LoVo (cell line): ENCODE measurements at regions not wholly inside any gene's neighbourhood (a gene's known extent, or its start where the extent isn't known, plus 50 kb on each side); places are given as distances from the start of the nearest gene placed in this dataset.

Source experiments
- DNase-seq: peaks from one replicate; pipeline ENCODE4 v3.0.0-alpha.2; 2016; ENCODE audit warnings: low spot score

DNA sequence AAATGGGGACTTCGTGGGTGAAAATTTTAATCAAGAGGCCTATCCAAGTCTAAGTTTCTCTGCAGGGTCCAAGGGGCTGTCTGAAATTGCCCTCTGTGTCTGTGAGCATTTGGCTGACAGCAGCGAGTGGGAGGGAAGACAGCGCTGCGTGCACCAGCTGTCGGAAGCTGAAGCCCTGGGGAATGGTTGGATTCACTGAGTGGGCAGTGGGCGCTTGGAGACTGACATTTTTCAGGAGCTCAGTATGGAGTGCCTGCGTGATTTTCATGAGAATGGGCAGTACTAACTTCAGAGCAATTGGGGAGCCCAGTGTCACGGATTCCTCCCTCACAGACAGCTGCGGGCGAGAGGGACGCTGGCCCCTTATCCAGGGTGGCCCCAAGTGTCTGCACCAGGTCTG is 388.8 kb upstream of the B3GAT1 start:
- no peak for DNase-seq

DNA sequence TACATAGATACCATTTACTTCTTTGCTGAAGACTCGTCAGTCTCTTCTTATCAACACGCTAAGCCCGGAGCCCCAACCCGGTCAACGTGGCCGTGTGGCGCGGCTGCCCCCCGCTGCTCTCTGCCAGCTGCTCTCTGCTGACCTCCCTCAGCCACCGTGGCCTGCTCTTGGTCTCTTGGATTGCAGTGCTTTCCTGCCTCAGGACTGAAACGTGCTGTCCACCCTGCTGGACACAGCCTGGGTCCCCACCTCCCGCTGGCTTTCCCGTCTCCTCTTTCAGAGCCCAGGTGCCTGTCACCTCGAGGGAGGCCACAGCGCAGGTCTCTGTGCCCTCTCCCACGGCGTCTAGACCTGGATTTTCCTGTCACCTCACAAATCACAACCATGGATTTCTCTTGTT is 388.1 kb upstream of the B3GAT1 start:
- DNase-seq = no peak

- DNase-seq = no peak
These were observed 387.3 kb upstream of the B3GAT1 start for GRCh38 chr11:134799386-134799785.

DNA sequence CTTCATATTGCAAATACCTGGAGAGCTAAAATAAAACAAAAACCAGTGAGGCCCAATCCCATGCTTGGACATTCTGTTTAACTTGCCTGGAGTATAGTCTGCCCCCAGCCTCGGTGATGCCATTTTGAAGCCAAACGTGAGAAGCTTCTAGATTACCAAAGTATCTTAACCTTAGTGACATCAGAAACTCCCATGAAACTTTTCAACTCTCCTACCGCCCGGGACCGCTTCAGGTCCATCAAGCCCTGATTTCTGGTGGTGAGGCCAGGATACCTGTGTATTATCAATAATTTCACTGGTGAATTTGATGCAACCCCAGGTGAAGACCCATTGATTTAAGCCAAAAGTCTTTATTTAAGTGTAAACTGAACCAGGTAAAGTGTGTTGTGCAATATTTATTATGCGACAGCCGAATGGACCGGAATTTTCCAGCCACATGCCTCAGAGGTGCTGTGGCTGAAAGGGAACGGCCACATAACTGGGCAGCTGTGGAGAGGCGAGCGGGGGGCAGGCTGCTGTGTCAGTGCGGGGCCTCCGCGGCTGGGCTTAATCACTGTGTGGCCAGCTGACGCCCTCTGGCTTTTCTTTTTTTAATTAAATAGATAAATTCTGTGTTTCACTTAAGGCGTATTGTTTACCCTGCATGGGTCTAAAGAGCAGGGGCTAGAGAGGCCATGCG is 385.5 kb upstream of the B3GAT1 start:
- no peak for DNase-seq

- no peak for DNase-seq
These were observed 383.0 kb upstream of the B3GAT1 start for GRCh38 chr11:134795017-134795416.

- no peak for DNase-seq
These were observed 382.1 kb upstream of the B3GAT1 start for GRCh38 chr11:134794192-134794591.

DNA sequence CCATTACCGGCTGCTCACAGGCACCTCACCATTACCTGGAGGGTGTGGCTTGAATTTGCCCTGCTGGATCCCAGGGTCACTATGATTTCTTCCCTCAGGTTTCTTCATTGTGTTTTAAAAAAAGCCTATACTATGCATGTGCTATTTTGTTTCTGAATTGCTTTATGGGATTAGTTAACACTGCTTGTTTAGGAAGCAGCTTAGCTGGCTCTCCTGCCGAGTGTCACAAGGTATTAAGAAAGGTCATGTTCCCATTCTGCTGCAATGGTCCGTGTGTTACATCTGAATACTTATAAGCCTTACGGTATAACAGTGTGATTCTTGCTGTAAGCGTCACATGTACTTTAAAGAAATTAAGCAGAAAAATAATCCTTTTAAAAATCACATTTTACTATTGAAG is 380.6 kb upstream of the B3GAT1 start:
- DNase-seq = no peak

DNA sequence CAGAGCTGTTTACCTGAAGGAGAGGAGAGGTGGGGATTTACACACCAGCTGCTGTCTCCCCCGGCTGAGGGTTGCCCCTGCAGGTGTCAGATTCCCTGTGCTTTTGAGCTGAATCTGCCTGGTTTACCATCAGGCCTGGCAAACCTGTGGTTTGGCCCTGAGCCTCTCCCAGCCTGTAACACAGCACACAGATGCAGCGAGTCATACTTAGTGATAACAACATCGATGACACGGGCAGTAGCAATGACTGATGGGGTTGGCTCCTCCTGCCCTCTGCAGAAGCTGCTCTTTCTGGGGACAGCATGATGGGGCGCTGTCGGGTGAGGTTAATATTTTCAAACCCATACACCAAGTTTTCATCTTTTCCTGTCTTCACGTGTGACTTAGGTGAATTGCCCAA is 380.0 kb upstream of the B3GAT1 start:
- no peak for DNase-seq

DNA sequence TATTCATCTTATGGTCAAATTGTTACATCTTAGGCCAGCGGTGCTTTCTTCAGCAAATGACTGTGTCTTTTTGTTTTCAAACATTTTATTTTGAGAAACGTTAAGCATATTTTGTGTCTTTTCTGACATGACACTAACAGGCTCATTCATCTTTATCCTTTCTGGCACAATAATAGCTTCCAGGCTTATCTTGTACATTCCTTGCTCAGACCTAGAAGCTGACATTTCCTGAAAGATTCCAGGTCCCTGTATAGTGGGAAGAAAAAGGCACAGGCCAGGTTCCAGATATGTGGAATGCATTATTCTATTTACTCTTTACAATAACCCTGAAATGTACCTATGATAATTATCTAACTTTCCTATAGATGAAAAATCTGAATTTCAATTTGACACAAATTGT is 379.1 kb upstream of the B3GAT1 start:
- DNase-seq = no peak

DNA sequence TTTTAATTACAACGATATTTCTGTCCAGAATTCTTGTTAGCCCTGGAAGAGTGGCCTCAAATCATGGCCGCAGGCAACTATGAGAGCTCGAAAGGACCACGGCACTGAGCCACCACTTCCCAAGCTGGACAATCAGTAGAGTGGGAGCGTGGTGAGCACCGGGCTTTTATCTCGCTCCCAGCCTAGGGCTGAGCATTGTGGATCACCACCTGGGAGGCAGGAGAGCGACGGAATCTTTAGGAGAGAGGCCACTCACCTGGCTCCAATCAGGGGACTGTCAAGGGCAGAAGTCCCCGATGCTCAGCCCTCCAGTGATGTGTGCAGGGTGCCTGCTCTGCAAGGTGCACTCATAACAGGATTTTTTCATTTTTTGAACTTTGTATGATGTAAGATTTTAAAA is 377.1 kb upstream of the B3GAT1 start:
- DNase-seq = no peak

GRCh38 chr11:134786636-134787035 is 374.6 kb upstream of the B3GAT1 start:
- no peak for DNase-seq

DNA sequence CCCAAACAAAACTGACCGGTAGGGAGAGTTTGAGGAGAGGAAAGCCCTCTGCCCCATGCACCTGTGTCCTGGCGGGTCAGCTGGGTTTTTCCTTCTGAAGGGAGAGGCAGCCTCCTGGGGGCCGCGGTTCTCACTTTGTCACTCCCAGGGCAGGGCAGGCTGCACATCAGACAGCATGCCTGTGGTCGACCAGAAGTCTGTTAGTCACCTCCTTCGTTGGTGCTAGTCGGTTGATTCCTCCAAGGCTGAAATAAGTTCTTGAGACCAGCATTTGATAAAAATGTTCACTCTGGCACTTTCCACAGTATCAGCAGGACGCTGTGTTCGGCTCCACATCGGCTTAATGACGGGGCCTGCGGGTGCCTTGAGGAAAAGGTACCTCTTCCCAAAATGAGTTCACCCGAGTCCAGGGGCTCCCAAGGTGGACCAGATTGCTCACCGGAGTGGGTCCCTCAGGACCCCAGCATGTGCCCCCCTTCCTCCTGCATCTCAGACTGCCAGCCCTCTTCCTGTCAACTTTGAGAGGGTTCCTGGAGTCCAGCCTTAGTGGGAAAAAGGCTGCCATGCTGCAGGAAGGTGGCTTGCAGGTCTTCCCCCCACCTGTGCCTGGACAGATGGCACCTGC is 373.7 kb upstream of the B3GAT1 start:
- DNase-seq = no peak

DNA sequence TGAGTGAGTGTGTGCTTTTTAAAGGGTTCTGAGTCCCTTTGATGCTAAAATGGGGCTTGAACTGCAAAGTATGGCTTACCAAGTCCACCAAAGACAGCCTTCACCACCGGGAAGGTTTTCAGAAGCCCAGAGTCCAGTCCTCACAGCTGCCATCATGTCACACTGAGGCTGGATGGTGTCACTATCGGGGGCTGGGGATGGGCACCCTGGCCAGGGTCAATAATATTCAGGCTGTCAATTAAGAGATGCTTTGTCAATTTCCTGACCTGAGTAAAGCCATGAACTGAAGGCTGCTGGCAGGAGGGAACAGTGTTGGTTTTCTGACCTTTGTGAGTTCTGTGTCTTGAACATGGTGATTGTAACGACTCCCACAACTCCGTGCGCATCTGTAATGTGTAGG is 373.0 kb upstream of the B3GAT1 start:
- no peak for DNase-seq

DNA sequence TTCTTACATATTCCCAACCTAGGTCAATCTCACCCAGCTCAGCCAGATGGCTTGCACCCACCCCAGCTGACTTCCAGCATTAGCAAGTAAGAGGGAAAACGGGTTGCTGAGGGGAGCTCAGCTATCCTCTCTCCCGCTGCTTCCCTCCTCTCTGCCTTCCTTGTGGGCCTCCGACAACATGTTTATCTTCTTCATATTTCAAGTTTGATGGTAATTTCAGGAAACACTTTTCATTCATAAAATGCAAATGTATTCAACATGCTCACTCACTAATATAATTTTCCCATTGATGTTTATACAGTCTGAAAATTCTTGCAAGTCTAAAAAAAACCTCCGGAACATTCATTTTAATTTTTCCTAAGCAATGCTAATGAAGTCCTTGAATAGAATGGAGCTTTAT is 372.5 kb upstream of the B3GAT1 start:
- no peak for DNase-seq

GRCh38 chr11:134784046-134784445 is 372.0 kb upstream of the B3GAT1 start:
- DNase-seq = no peak

DNA sequence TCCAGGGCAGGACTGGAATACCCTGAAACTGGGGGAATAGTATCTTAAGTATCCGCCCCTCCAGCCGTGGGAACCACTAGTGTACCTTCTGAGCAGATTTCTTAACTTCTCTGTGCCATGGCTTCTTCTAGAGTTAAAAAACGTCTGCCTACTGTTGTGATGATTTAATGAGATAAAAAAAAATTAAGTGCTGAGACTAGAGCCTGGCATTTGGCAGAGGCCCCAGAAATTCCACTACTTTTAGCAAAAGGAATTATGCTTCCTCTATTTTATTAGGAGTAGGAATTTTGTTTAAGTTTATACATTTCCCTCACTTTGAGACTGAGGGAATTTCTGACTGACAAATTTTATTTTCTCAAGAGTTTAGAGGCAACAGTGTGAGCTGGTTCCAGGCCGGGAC is 371.2 kb upstream of the B3GAT1 start:
- no peak for DNase-seq

GRCh38 chr11:134781380-134781866 is 369.4 kb upstream of the B3GAT1 start:
- DNase-seq = no peak

GRCh38 chr11:134780486-134781147 is 368.6 kb upstream of the B3GAT1 start:
- DNase-seq = no peak

DNA sequence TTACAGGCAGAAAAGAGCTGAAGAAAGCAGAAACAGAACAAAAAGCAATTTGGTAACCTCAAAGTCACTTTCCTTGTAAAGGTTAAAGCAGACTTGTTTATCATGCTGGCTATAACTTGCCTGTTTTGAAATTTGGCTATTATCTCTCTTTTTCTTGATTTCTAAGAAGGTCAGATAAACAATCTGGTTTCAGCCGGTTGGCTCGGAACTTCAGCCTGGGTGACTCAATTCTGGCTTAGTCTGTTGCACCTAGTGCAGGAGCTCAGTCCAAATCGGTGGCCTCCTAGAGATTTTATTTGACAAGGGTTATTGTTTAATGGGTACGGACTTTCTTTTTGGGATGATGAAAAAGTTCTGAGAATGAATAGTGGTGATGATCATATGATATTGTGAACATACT is 367.1 kb upstream of the B3GAT1 start:
- no peak for DNase-seq

DNA sequence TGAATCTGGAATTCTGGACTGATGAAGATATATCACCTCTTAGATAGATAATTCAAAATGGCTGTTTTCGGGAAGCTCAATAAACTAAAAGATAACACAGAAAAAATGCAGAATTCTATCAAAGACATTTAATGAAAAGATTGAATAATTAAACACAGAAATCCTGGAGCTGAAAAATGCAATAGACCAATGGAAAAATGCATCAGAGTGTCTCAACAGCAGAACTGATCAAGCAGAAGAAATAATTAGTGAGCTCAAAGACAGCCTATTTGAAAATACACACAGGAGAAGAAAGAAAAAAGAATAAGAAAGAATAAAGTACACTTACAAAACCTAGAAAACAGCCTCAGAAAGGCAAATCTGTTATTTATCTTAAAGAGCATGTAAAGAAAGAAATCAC is 356.4 kb upstream of the B3GAT1 start:
- DNase-seq = no peak

- no peak for DNase-seq
These were observed 353.5 kb upstream of the B3GAT1 start for GRCh38 chr11:134765565-134765964.

DNA sequence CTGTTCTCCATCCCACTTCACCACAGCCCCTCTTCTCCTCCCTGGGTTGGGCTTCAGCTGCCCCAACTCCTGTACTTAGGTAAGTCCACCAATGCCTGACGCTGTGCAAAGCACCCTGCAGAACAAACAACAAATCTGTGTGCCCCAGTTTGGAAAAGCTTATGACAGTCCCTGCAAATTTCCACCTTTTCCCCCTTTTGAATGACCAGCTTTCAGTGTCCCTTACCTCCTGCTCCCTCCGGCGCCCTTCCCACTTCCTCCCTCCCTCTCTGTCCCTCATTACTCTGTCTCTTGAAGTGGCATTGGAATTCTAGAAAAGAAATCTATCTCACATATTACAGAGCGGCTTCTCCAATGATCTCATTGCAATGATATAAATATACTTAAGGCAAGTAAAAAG is 352.9 kb upstream of the B3GAT1 start:
- no peak for DNase-seq

- no peak for DNase-seq
These were observed 352.3 kb upstream of the B3GAT1 start for GRCh38 chr11:134764367-134764766.

GRCh38 chr11:134763030-134763388 is 351.0 kb upstream of the B3GAT1 start:
- no peak for DNase-seq
